HG02981 (cell line): ENCODE measurements at regions not wholly inside any gene's neighbourhood (a gene's known extent, or its start where the extent isn't known, plus 50 kb on each side); places are given as distances from the start of the nearest gene placed in this dataset.

Experiments used
- ATAC-seq: cut with Tn5 transposase; IDR thresholded peaks from one replicate; pipeline ENCODE4 v1.9.1; 2021; ENCODE audit warnings: mild to moderate bottlenecking, moderate library complexity; ENCODE audit not compliant: unreplicated experiment

DNA sequence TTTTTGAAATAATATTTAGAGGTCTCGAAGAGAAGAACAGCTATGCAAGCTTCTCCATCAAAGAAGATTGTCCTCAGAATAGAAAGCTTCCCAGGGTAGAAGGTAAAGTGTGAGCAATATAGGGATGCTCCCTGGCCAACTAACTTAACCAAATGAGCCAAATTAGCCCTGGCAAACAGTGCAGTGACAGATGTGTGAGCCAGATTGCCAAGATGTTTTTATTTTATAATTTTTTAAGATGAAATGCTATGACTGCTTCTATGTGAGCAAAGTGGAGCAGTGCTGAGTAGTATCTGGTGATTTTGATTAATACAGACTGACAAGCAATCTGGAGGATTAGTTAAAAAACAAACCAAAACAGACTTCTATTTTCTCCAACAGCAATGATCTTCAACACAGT is 202.1 kb downstream of the NOVA1 start:
- no peak for ATAC-seq

DNA sequence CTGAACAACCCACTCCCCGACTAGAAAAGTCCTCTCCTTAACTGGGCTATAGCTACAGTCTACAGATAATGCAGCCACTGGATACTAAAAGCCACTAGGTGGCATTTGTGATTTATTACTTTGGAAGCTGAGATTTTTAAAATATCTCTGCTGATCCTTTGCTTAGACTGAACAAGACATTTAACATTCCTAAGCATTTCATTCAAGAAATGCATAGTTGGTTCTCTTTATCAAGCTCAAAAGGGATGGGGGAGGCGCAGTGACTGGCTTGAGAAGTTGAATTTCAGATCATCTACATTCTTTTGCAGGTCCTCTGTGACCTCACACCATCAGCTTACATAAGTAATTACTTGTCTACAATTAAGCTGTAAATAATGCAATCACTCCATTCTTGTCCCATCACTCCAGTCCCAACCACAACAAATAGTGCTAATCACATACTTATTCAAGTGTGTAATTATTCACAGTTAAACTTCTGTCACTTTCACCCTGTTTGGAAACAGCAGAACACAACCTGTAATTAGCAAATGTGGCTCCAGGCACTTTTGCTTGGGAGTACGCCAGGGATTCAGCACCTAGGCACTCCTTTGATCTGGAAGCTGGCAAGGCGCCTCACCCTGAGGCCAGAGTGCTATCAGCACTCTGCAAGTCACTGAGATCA is 203.6 kb downstream of the NOVA1 start:
- no peak for ATAC-seq

GRCh38 chr14:26392498-26392897 is 205.3 kb downstream of the NOVA1 start:
- ATAC-seq, result no peak

- ATAC-seq, result no peak
These were observed 208.0 kb downstream of the NOVA1 start for GRCh38 chr14:26389646-26390508.

DNA sequence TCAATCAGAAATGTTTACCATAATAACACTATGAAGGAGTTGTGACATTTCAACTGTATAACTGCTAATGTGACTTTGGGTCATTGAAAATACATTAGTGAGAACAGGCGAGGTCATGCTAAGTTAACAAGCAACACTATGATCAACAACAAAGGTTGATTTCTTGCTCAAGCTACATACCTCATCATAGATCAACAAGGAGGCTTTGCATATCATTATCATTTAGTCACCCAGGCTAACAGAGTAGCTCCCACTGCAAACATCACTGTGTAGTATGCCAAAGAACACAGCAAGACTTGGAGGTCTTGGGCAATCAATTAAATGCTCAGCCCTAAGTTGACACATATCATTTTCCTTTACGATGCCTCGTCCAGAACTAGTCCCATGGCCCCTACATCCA is 212.5 kb downstream of the NOVA1 start:
- no peak for ATAC-seq

DNA sequence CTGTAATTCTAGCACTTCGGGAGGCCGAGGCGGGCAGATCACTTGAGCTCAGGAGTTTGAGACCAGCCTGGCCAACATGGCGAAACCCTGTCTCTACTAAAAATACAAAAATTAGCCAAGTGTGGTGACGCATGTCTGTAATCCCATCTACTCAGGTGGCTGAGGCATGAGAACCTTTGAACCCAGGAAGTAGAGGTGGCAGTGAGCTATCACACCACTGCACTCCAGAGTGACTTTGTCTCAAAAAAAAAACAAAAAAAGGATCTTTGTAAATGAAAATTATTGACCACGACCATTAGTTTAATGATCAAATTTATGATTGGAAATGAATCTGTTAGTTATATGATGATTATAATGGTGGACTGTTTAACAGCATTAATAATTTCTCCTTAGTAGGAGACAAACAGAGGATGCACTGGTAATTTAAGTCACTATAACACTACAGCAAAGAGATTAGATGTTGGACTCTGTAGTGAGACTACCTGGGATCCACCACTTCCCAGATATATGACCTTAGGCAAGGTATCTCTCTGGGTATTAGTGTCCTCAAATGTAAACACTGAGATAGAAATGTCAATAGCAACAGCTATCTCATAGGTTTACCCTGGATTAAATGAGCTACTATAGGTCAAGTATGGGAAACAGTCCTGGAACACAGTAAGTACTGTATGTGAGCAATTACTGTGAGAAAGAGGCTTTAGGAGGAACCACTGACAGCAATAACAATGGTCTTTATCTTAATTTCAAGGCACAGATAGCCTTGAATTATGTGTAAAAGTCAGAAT is 214.7 kb downstream of the NOVA1 start:
- ATAC-seq, result no peak

GRCh38 chr14:26381405-26381804 is 216.4 kb downstream of the NOVA1 start:
- no peak for ATAC-seq

- no peak for ATAC-seq
These were observed 217.2 kb downstream of the NOVA1 start for GRCh38 chr14:26380637-26381036.

GRCh38 chr14:26379951-26380350 is 217.9 kb downstream of the NOVA1 start:
- no peak for ATAC-seq

- no peak for ATAC-seq
These were observed 220.7 kb downstream of the NOVA1 start for GRCh38 chr14:26377150-26377549.

DNA sequence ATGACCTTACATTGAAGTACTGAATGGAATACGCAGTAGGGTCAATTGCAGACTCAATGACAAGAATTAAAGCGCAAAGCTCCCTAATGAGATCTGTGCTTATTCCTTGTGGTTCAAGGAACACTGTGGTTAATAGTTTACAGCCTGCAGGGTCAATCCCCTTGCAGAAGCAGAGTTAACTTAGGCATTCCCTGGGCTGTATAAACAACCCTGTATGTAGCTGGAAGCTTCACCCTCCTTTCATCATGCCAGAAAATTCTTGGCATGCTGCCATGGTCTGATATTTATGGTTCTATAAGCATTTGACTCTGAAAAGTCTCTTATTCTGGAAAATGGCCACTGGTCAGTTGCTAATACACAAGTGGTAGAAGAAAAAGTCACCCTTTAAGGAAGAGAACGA is 227.7 kb downstream of the NOVA1 start:
- ATAC-seq, result no peak

DNA sequence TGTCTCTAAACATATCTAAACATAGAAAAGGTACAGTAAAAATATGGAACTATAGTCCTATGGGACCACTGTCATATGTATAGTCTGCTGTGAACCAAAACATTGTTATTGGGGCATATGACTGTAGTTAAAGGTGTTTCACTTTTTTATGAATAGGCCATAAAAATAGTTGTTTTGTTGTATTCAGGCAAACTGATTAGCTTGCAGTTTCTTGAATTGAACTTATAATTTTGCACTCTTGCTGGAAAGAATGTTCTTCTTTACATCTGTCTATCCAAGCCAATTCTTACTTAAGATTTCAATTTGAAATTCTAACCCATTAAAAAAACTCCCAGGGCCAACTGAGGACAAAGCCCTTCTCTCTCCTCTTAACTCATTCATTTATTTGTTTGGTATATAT is 234.1 kb downstream of the NOVA1 start:
- no peak for ATAC-seq

GRCh38 chr14:26344596-26344995 is 253.2 kb downstream of the NOVA1 start:
- ATAC-seq, result no peak

DNA sequence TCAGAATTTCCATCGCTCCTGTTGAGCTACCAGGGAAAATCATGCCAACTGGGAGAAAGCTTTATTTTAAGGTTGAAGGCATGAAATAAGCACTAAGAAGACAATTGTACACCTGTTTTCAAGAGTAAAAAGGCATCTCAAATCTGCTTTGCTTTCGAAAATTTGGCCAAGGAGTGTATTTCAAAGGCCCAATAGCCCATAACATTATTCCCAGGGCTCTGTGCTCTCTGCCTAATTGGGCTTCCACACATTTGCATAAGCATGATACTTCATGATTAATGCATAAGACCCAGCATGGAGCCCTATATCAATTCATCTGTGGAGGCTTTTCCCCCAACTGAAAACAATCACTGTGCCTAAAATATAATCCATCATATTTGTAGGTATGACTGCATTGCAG is 258.5 kb downstream of the NOVA1 start:
- ATAC-seq, result no peak

DNA sequence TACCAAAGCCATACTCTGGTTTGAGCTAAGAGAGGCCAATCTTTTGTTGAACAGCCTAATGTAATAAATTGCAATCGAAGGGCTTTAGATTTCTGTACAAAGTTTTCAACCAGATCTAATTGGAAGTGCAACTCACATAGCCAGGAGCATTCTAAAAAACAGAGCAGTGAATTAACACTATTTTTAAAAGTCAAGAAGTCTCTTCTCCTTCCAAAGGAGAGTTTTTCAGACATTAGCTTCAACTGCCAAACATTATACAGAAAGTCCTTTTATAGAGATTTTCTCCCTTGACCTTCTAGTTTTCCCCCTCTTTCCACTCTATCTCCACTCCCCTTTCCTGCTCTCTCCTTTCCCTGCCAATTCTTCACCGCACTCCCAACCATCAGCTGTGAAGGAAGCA is 259.6 kb downstream of the NOVA1 start:
- no peak for ATAC-seq

DNA sequence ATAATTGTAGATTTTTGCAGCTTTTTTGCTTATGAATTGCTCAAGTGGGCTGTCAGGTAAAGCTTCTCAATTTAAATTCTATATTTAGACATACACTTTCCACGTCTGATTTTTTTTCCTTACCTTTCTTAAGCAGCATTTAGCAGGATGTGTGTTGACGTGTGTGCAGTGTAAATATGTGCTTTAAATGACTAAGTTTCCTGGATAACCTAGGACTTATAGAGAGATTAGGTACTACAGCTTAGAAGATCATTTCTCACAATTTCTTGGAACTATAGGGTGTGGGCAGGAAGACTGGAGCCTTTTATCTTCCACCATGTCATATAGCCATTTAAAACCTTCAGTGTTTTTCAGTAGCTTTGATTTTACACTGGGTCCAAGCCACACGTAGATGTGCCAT is 263.5 kb downstream of the NOVA1 start:
- no peak for ATAC-seq

GRCh38 chr14:26332966-26333365 is 264.9 kb downstream of the NOVA1 start:
- no peak for ATAC-seq

- no peak for ATAC-seq
These were observed 266.9 kb downstream of the NOVA1 start for GRCh38 chr14:26330982-26331381.

DNA sequence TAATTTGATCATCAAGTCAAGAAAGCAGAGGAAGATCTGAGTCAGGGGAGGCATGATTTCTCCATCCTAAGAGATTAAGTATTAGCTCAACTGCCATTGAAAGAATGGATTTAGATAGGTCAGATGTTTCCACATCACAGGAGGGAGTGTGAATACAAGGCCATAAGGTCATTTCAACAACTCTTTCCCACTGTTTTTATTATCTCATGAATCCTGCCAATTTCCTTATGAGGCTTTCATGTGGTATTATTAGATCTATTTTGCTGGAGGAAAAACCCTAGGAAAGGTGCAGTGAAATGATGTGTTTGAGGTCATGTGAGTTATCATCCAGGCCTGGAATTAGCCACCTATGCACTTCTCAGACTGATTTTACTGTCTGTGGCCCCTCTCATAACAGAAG is 269.0 kb downstream of the NOVA1 start:
- no peak for ATAC-seq

DNA sequence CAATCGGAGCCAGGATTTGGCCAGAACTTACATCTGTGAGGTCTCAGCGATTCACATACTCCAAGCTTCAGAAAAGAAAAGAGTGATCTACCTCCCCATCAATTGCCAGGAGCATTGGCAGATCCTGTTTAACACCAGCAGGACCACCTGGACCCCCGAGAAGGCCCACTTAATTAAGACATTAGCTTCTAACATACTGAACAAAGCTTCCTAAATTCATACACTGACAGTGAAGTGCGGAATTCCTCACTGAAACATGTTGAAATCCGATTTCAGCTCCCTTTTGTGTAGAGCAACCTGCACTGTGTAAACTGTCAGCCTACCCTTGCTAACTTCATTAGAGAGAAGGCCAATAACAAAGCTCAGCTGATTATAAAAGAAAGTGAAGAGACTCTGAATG is 274.0 kb downstream of the NOVA1 start:
- ATAC-seq, result no peak

DNA sequence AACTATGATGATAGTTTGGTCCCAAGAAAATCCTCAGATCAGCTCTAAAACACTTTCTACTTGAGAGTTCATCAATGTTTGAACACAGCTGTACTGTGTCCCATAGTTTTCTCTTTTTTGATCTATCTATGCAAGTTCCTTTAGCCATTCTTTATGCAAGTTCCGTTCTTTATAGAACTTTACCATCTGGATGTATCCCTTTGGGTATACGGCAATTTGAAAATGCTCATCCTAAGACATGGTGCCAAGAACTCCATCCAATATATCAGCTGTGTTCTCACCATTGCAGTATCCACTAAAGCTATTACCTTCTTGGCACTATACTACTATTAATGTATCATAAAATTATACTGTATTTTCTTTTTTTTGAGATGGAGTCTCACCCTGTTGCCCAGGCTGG is 276.9 kb downstream of the NOVA1 start:
- no peak for ATAC-seq
